ENCODE measurements at regions not wholly inside any gene's neighbourhood (a gene's known extent, or its start where the extent isn't known, plus 50 kb on each side); places are given as distances from the start of the nearest gene placed in this dataset.

GRCh38 chr18:44342162-44342561 lies 338.5 kb upstream of the SETBP1 start:
- no peak overlapping the region for H2AFZ ChIP-seq (ENCODE audit: low read depth, low read length, poor library complexity, severe bottlenecking)
- peaks cover 5 to 11% of the 10 kb centered on the region in 2 experiments; a peak in 3 of 4 replicates for H3K9me3 ChIP-seq (ENCODE audit: control insufficient read depth in 1 of 2, insufficient read depth in 1 of 2, low read depth in 1 of 2, low read length in 2 of 2)
- H3K36me3 ChIP-seq (ENCODE audit: control insufficient read depth in 1 of 2, insufficient read depth in 2 of 2, low read length in 2 of 2) = no peaks in the 10 kb centered on the region
- H3K4me3 ChIP-seq (replicated peaks in 1 of 2; ENCODE audit: low read depth in 1 of 2, low read length in 2 of 2) = no peak overlapping the region
- no peaks in the 10 kb centered on the region for H3K79me2 ChIP-seq (ENCODE audit: insufficient read depth, low read length)
- H3K9me2 ChIP-seq (ENCODE audit: insufficient read depth) = no peaks in the 10 kb centered on the region
- ATAC-seq (no peak), DNase-seq (ENCODE audit: low read depth, low spot score) (no peak)
- H3K4me2 ChIP-seq (ENCODE audit: low read length) = no peak overlapping the region
- RAD21 ChIA-PET (ENCODE audit: low non-redundant PET in 1 of 2, low total read pairs in 2 of 2, uncharacterized antibody in 2 of 2, unreplicated experiment in 2 of 2) = interaction anchor here in 1 of 2 experiments (0.5 kb wide), 1 partner anchor 1042 kb away, joined by 3 read pairs; no protein-coding TSS in a partner anchor
- no peak overlapping the region for H3K27ac ChIP-seq (ENCODE audit: low read depth, low read length)
- POLR2A ChIA-PET = no interaction called here
- intact Hi-C loops (cut with micrococcal nuclease) = no loop called here
- no peak overlapping the region for H3K9ac ChIP-seq (ENCODE audit: low read length)
- no peaks in the 10 kb centered on the region for H3K27me3 ChIP-seq (ENCODE audit: insufficient read depth, low read length)
- CTCF ChIA-PET = no interaction called here
- no peak for TF ChIP-seq MAX (IDR thresholded peaks at IDR 0.05)
- no peak for TF ChIP-seq CTCF (IDR thresholded peaks at IDR 0.05 in 2 of 3, conservative IDR thresholded peaks at IDR 0.05 in 1 of 3; ENCODE audit: borderline replicate concordance in 1 of 3, insufficient read depth in 1 of 3, low read depth in 2 of 3, low read length in 2 of 3)
- no peak for TF ChIP-seq FOSL1 (IDR thresholded peaks at IDR 0.05; ENCODE audit: low read depth)
- no peak for TF ChIP-seq SRF (IDR thresholded peaks at IDR 0.05; ENCODE audit: low read depth)
- no peak for TF ChIP-seq CBX3 (IDR thresholded peaks at IDR 0.05; ENCODE audit: low read depth)
- TF ChIP-seq POLR2AphosphoS5 (IDR thresholded peaks at IDR 0.05; ENCODE audit: low read depth, low read length) = no peak
- TF ChIP-seq ELF1 (IDR thresholded peaks at IDR 0.05; ENCODE audit: borderline replicate concordance, low read depth) = no peak
- no peak for TF ChIP-seq RAD21 (IDR thresholded peaks at IDR 0.05; ENCODE audit: low read depth)
- TF ChIP-seq SP1 (IDR thresholded peaks at IDR 0.05; ENCODE audit: low read depth) = no peak
- TF ChIP-seq REST (IDR thresholded peaks at IDR 0.05; ENCODE audit: low read depth) = no peak
- TF ChIP-seq TCF7L2 (IDR thresholded peaks at IDR 0.05; ENCODE audit: borderline replicate concordance, extremely low read depth, insufficient read depth, insufficient read length) = no peak
- TF ChIP-seq POLR2A (IDR thresholded peaks at IDR 0.05; ENCODE audit: borderline replicate concordance, extremely low read depth, insufficient read depth, insufficient read length) = no peak
- TF ChIP-seq YY1 (IDR thresholded peaks at IDR 0.05; ENCODE audit: extremely low read depth, insufficient replicate concordance, low read depth, low read length) = no peak
- TF ChIP-seq CEBPB (IDR thresholded peaks at IDR 0.05; ENCODE audit: low read depth) = no peak
- no TSS peak for BruUV-seq (replicated peaks)
- H3K4me1 ChIP-seq (ENCODE audit: control insufficient read depth in 1 of 2, insufficient read depth in 2 of 2, low read length in 2 of 2) = no peaks in the 10 kb centered on the region
- no peaks in the 10 kb centered on the region for H4K20me1 ChIP-seq (ENCODE audit: insufficient read depth)

All from HCT116 (cell line).